Peyer's patch (tissue), 4 donors: ENCODE measurements at regions not wholly inside any gene's neighbourhood (a gene's known extent, or its start where the extent isn't known, plus 50 kb on each side); places are given as distances from the start of the nearest gene placed in this dataset.

ENCODE experiments used
- CTCF ChIP-seq, 6 experiments: fragments of 450-650 bp in 4 of 6; fragments of 200-600 bp in 2 of 6; sonication (generic) in 1 of 6; IDR thresholded peaks; one replicate each; pipeline ENCODE4 v1.5.1; 2017 to 2019; ENCODE audit warnings: antibody characterized with exemption in 6 of 6, mild to moderate bottlenecking in 3 of 6, moderate library complexity in 1 of 6
- POLR2A ChIP-seq, 2 donors: fragments of 450-650 bp; IDR thresholded peaks; one replicate each; pipeline ENCODE4 v1.5.1; 2017; ENCODE audit warnings: antibody characterized with exemption in 2 of 2, mild to moderate bottlenecking in 2 of 2, moderate library complexity in 2 of 2

- TF ChIP-seq POLR2A (IDR thresholded peaks at IDR 0.05) (no peak), CTCF (IDR thresholded peaks at IDR 0.05) (no peak)
These were observed 273.5 kb upstream of the ATP5MC3 start for GRCh38 chr2:175454953-175455389.
